Mammary epithelial cell (primary cell): ENCODE measurements at regions not wholly inside any gene's neighbourhood (a gene's known extent, or its start where the extent isn't known, plus 50 kb on each side); places are given as distances from the start of the nearest gene placed in this dataset.

Experiments used
- CTCF ChIP-seq, 2 donors: IDR thresholded peaks in 1 of 2; conservative IDR thresholded peaks in 1 of 2; 2 replicates each; pipeline ENCODE4 v1.5.1; 2011 to 2012; ENCODE audit warnings: inconsistent platforms in 2 of 2, low read length in 2 of 2, mild to moderate bottlenecking in 2 of 2, control low read depth in 1 of 2, low read depth in 1 of 2; ENCODE audit not compliant: insufficient read depth in 1 of 2; ENCODE audit errors: extremely low read depth in 1 of 2
- EZH2 ChIP-seq: IDR thresholded peaks from 2 replicates; pipeline ENCODE4 v1.6.1; 2012; ENCODE audit warnings: low read length, inconsistent platforms, borderline replicate concordance

GRCh38 chr1:4307468-4307845 is 347.0 kb upstream of the AJAP1 start:
- no peak for TF ChIP-seq CTCF (conservative IDR thresholded peaks at IDR 0.05 in 1 of 2, IDR thresholded peaks at IDR 0.05 in 1 of 2; ENCODE audit: extremely low read depth in 1 of 2, insufficient read depth in 1 of 2, low read depth in 1 of 2, low read length in 2 of 2)
- TF ChIP-seq EZH2, result no peak
